Astrocyte of the cerebellum (primary cell): ENCODE measurements at regions not wholly inside any gene's neighbourhood (a gene's known extent, or its start where the extent isn't known, plus 50 kb on each side); places are given as distances from the start of the nearest gene placed in this dataset.

Source experiments
- DNase-seq: peaks from one replicate; pipeline ENCODE4 v3.0.0-alpha.2; 2011; ENCODE audit warnings: low read depth
- H3K4me3 ChIP-seq: 2 replicates; pipeline ENCODE4 v1.5.1; 2011; ENCODE audit warnings: mild to moderate bottlenecking, low read depth, low read length, moderate library complexity
- in situ Hi-C: cut with HindIII; loops from 2 replicates; pipeline ENCODE4 v1.10.0; 2017; ENCODE audit warnings: low sequenced_read_pairs
- TF ChIP-seq, protein P1 (sequence below): IDR thresholded peaks from 2 replicates; pipeline ENCODE4 v1.5.1; 2012; ENCODE audit warnings: low read length, low read depth, moderate library complexity, mild to moderate bottlenecking; ENCODE audit errors: missing control alignments

- TF ChIP-seq, protein P1, sequence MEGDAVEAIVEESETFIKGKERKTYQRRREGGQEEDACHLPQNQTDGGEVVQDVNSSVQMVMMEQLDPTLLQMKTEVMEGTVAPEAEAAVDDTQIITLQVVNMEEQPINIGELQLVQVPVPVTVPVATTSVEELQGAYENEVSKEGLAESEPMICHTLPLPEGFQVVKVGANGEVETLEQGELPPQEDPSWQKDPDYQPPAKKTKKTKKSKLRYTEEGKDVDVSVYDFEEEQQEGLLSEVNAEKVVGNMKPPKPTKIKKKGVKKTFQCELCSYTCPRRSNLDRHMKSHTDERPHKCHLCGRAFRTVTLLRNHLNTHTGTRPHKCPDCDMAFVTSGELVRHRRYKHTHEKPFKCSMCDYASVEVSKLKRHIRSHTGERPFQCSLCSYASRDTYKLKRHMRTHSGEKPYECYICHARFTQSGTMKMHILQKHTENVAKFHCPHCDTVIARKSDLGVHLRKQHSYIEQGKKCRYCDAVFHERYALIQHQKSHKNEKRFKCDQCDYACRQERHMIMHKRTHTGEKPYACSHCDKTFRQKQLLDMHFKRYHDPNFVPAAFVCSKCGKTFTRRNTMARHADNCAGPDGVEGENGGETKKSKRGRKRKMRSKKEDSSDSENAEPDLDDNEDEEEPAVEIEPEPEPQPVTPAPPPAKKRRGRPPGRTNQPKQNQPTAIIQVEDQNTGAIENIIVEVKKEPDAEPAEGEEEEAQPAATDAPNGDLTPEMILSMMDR, result no peak
- in situ Hi-C loops, result no loop called here
- no peak overlapping the region for H3K4me3 ChIP-seq
- DNase-seq, result no peak
These were observed 219.2 kb upstream of the SGO1 start for GRCh38 chr3:20405231-20405630.

DNA sequence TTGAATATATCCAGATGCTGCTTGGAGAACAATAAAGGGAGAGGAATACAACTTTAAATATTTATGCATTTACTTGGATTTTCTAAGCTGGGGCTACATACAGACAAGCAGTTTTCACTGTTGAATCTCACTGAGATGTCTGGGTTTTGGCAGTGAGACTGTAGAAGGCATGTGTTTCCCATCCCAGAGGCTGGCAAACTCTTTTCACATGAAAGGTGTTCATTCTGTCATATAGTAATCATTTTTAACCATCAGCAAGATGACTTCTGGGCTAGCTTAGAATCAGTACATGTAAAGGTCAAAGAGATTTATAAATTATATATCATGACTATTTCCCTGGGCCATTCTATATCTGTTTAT lies 218.7 kb upstream of the SGO1 start:
- H3K4me3 ChIP-seq, result no peak overlapping the region
- TF ChIP-seq, protein P1, result no peak
- in situ Hi-C loops, result no loop called here
- DNase-seq, result no peak

DNA sequence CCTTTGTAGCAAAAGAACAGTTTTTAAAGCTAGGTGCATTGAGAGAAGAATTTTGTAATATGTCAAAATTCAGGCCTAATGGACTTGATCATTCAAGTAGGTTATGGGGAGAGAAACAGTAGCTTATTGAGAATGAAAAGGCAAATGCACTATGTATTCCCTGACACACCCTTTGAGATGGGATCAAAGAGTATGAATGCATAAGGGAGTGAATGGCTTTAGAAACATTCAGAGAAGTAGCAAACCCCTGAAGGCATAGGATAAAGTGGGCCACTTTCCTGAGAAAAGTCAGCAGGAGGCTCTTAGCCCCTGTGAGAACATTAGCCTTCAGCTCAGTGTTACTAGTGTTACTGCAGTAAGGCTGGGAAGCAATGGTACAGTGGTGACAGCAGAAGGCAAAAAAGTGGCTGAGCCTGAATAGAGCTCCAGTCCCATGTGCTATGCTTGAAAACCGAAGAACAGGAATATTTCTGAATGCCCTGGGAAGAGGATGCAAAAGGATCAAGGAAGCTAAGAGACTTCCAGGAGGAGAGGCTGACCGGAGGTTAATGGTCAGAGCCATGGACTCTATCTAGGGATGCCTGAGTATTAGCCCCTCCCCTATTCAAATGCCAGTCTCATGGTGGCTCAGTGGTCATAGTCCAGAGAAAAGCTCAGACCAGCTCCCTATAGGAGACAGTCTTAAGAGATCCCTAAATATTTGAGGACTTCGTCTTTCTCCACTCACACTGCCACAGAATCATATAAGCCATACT lies 218.2 kb upstream of the SGO1 start:
- no peak overlapping the region for H3K4me3 ChIP-seq
- no peak for DNase-seq
- TF ChIP-seq, protein P1, result no peak
- in situ Hi-C loops, result no loop called here

GRCh38 chr3:20401253-20401652 lies 215.2 kb upstream of the SGO1 start:
- H3K4me3 ChIP-seq, result no peak overlapping the region
- in situ Hi-C loops, result no loop called here
- DNase-seq, result no peak
- TF ChIP-seq, protein P1, result no peak

DNA sequence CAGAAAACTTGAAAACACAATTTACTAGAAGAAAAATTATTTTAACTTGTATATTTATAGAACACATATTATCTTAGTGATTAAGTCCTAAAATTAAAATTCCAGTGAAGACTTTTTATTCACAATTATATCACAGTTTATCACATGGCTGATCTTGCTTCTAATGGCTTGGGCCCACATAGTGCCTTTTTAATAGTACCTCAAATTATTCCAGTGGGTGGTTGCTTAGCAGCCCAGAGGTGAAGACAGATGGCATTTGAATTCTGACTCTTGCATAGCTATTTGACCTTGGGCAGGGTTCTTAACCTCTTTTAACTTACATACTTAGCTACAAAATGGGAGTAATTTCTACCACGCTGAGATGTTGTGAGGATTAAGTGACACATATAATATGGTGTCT lies 214.7 kb upstream of the SGO1 start:
- no peak for DNase-seq
- H3K4me3 ChIP-seq, result no peak overlapping the region
- TF ChIP-seq, protein P1, result no peak
- in situ Hi-C loops, result no loop called here

DNA sequence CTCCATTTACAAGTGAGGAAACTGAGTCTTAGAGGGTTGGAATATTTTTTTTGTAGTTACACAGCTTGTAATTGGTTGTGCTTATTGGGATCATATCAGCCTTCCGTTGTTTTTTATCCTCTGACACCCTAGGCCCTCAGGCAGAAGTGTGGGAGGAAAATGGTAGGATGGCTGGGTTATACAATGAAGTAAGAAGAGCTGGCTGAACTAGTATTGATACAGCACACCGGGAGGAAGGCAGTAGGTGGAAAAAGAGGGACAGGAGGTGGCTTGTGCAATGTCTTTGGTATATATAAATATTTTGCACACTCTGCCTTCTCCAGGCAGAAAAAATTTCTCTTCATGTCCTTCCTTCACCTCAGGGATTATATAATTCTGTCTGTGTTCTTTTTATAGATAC lies 214.3 kb upstream of the SGO1 start:
- no peak overlapping the region for H3K4me3 ChIP-seq
- TF ChIP-seq, protein P1, result no peak
- in situ Hi-C loops, result no loop called here
- DNase-seq, result no peak
